NCI-H2029 (cell line): ENCODE measurements at regions not wholly inside any gene's neighbourhood (a gene's known extent, or its start where the extent isn't known, plus 50 kb on each side); places are given as distances from the start of the nearest gene placed in this dataset.
A peak's percentile ranks its signal among the peaks of the same experiment; 100 is the strongest.
"Not testable (repeated sequence)": the region's sequence is repeated elsewhere in the genome, so short reads cannot be mapped to it uniquely, and the experiment has no call there.

Experiments used
- DNase-seq: peaks from one replicate; lab custom pipeline; 2025; lab: John Stamatoyannopoulos, UW

GRCh38 chr4:124105212-124105611, 607.3 kb downstream of the ANKRD50 start:
- DNase-seq: no peak

- DNase-seq: no peak
Observed at GRCh38 chr4:124111411-124111810, 601.1 kb downstream of the ANKRD50 start.

GRCh38 chr4:124111922-124112321, 600.6 kb downstream of the ANKRD50 start:
- peak; percentile 1 for DNase-seq

GRCh38 chr4:124118061-124118460, 594.5 kb downstream of the ANKRD50 start:
- no peak for DNase-seq

- DNase-seq: no peak
Observed at GRCh38 chr4:124121461-124121971, 591.0 kb downstream of the ANKRD50 start.

GRCh38 chr4:124123181-124123580, 589.4 kb downstream of the ANKRD50 start:
- DNase-seq: no peak

- no peak for DNase-seq
Observed at GRCh38 chr4:124123721-124124120, 588.8 kb downstream of the ANKRD50 start.

DNA sequence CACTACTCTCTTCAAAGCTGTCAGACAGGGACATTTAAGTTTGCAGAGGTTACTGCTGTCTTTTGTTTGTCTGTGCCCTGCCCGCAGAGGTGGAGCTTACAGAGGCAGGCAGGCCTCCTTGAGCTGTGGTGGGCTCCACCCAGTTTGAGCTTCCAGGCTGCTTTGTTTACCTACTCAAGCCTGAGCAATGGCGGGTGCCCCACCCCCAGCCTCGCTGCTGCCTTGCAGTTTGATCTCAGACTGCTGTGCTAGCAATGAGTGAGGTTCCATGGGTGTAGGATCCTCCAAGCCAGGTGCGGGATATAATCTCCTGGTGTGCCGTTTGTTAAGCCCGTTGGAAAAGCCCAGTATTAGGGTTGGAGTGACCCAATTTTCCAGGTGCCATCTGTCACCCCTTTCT, 581.2 kb downstream of the ANKRD50 start:
- not testable (repeated sequence) for DNase-seq

DNA sequence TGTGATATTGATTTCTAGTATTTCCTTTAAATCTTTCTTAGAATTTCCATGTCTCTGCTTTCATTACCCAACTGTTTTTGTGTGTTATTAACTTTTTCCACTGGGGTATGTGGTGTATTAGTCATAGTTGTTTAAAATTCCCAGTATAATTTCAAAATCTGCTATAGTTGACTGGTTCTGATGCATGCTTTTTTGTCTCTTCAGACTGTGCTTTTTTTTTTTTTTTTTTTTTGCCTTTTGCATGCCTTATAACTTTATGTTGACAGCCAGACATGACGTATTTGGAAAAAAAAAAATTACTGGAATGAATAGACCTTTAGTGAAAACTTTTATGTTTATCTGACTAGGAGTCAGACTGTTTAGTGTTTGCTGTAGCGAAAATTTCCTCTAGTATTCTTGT, 580.4 kb downstream of the ANKRD50 start:
- DNase-seq: no peak

DNA sequence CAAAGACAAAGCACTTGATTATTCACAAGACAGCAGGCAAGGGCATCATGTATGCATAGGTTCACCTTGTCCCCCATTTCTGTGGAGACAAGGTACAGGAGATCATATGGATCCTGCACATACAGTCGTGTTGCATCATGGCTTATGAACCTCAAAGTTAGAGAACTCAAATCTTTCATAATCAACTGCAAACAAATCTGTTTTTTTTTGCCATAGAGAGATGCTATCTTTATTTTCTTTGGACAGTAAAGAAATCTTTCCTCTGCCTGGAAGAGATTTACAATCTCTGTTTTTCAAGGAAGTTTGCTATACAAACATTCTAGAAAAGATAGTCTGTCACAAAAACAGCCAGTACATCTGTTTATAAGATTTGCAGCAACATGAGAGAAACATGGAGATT, 578.8 kb downstream of the ANKRD50 start:
- no peak for DNase-seq

DNA sequence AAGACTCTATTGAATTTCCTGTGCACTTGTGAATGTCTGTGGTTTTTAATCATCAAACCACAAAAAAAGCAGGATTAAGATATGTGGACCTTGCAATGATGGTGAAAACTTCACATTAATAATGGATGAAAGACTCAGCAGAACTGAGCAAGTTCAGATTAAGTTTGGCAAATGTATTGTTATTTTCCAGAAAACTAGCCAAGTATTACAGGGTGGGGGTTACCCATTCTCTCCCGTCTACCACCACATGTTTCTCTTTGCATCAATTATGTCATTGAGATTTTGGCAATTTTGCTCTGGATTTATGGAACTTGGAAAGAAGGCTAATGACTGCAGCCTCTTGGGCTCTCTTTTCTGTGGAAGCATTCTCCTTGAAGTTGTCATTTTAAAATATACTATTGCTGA, 577.1 kb downstream of the ANKRD50 start:
- DNase-seq: no peak

DNA sequence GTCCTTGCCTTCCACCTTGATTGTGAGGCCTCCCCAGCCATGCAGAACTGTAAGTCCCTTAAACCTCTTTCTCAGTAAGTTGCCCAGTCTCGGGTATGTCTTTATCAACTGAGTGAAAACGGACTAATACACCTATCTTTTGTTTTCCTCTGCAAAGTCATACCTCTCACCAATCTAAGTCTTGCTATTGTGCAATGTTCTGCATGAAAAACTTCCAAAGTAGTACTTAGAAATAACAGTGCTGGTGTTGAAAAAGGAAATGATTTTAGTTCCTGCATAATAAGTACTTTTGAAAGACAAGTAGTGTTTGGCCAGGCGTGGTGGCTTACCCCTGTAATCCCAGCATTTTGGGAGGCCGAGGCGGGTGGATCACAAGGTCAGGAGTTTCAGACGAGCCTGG, 573.5 kb downstream of the ANKRD50 start:
- DNase-seq: no peak

DNA sequence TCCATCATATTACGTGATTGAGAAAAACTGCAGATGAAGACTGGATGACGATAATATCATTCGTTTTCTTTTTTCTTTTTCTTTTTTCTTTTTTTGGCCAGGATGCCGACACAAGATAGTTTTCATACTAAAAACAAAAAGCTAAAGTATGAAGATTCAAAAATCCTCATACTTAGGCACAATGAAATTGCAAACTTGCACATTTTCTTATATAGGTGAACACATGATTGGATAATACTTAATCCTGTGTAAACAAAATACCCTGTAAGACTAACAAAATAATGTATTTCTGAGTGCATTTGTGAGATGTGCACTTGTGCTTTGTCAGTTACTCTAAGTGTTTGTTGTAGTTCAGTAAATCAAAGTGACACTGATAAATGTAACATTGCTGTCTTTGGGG, 568.9 kb downstream of the ANKRD50 start:
- no peak for DNase-seq

- DNase-seq: peak; percentile 25
Observed at GRCh38 chr4:124144238-124144654, 568.3 kb downstream of the ANKRD50 start.

- DNase-seq: no peak
Observed at GRCh38 chr4:124146068-124146467, 566.5 kb downstream of the ANKRD50 start.

DNA sequence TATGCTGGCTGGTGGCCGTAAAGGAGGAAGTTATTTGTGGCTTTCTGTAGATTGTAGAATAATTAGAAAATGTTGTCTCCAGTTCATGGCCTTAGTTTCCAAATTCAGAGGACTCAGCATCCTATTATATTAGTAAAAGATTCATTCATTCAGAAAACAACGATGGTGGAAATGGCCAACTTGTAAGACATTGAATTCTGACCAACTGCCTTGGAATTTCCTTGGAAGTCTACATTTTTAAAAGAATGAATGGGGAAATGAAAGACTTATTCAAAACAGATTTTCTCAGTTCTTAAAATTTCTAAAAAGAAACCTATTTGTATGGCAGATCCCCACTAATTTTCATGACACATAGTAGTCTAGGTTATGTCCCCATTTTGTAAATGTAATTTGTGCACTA, 561.5 kb downstream of the ANKRD50 start:
- DNase-seq: no peak

- DNase-seq: no peak
Observed at GRCh38 chr4:124152132-124152531, 560.4 kb downstream of the ANKRD50 start.

- no peak for DNase-seq
Observed at GRCh38 chr4:124155239-124155638, 557.3 kb downstream of the ANKRD50 start.

DNA sequence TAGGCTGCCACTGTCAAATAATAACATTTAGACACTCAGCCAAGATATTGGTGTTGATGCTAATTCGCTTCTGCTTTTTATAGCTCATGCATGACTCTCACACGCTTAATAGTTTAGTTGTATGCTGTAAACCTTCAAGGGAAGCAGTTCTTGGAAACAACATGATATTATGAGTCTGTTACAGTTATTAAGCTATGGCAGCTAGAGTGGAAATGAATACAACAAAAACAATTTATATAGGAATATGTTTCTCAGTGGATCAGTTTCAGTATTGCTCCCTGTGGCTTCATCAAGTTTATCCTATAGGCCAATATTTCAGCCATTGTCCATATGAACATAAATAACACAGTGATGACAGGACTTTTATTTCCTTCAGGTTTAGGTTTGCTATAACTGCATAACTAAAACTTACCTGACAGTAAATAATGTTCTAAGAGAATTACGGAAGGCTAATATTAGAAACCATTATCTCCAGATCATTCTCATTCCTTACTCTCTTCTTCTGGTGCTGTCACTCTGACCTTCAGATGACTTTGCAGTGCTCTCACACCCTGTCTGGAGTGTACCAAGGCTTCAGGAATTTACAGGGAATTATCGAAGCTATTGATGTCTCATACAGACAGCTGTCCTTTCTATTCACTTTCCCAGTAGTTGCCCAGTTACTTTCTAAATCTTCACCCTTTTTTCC, 555.0 kb downstream of the ANKRD50 start:
- DNase-seq: no peak

GRCh38 chr4:124163401-124163800, 549.1 kb downstream of the ANKRD50 start:
- DNase-seq: no peak

- no peak for DNase-seq
Observed at GRCh38 chr4:124167602-124168001, 544.9 kb downstream of the ANKRD50 start.

GRCh38 chr4:124169524-124169923, 543.0 kb downstream of the ANKRD50 start:
- DNase-seq: not testable (repeated sequence)

- DNase-seq: no peak
Observed at GRCh38 chr4:124173912-124174311, 538.6 kb downstream of the ANKRD50 start.
